HG03175 (cell line): ENCODE measurements at regions not wholly inside any gene's neighbourhood (a gene's known extent, or its start where the extent isn't known, plus 50 kb on each side); places are given as distances from the start of the nearest gene placed in this dataset.

Experiments
- ATAC-seq: cut with Tn5 transposase; IDR thresholded peaks from one replicate; pipeline ENCODE4 v1.9.1; 2021; ENCODE audit warnings: mild to moderate bottlenecking, moderate library complexity; ENCODE audit not compliant: unreplicated experiment

- no peak for ATAC-seq
Measured at GRCh38 chr17:69936996-69937395, 138.0 kb upstream of the KCNJ16 start.

DNA sequence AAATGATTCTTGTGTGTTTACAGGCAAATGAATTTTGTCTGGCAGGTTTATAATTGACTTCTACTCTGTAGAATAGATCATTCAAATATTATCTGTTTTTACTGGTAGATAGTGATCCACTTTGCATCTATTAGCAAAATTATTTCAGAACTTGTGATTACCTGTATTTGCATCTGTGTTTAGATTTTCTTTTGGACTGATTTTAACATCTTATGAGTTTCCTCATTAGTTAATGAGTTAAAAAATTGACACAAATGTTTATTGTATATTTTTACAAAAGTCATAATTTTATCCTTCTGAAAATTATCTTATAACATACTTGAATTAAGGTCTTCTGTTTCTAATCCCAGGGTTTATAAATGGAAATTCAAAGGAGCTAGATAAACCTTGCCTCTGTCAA is 132.0 kb upstream of the KCNJ16 start:
- ATAC-seq = no peak

GRCh38 chr17:69944406-69944805 is 130.6 kb upstream of the KCNJ16 start:
- ATAC-seq = no peak

- no peak for ATAC-seq
Measured at GRCh38 chr17:69945698-69946185, 129.3 kb upstream of the KCNJ16 start.

DNA sequence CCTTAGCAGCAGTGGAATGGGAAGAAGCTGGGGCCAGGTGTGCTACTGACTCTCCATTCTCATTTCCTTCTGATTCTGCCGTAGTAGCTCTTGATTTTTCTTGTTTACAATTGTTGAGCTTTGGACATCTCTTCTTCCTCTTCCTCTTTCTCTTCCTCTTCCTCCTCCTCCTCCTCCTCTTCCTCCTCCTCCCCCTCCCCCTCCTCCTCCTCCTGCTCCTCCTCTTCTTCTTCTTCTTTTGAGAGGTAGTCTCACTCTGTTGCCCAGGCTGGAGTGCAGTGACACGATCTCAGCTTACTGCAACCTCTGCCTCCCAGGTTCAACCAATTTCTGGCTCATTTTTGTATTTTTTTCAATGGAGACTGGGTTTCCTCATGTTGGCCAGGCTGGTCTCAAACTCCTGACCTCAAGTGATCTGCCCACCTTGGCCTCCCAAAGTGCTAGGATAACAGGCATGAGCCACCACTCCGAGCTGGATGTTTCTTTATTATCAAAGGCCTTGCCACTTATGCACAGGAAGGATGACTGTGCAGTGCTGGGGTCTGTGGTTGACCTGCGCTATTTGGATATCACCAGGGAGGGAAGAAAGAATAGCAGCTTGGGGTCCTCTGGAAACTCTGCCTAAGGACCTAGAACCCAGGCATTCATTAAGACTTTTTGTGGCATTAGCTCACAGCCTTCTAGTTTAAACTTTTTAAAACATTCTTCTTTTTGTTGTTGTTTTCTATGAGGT is 127.8 kb upstream of the KCNJ16 start:
- ATAC-seq = no peak

DNA sequence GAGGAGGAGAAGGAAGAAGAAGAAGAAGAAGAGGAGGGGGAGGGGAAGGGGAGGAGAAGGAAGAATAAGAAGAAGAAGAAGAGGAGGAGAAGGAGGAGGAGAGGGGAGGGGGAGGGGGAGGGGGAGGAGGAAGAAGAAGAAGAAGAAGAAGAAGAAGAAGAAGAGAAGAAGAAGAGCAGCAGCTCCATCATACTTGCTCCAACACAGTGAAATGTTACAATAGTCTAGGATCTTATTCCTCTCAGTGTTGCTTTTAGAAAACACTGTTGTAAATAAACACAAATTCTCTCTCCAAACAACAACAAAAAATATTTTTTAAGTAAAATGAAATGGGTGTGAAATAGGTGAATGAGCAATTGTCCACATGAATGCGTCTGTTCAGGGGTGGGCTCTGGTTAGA is 126.6 kb upstream of the KCNJ16 start:
- ATAC-seq = no peak

DNA sequence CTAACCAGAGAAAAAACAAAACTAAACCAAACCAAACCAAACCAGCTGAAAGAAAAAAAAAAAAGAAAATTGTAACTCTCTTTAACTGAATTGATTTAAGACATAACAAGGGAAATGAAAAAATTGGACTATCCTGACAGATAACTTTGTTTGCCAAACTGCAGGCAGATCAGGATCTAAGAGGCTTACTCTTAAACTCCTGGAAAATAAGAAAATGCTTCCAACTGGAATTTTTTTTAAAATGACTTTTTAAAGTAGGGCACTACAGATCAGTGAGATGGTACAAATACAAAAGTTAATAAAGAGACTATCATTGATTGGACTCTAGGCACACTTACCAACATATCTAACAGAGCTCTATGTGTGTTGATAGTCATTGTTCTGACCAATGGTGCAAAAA is 125.5 kb upstream of the KCNJ16 start:
- no peak for ATAC-seq

DNA sequence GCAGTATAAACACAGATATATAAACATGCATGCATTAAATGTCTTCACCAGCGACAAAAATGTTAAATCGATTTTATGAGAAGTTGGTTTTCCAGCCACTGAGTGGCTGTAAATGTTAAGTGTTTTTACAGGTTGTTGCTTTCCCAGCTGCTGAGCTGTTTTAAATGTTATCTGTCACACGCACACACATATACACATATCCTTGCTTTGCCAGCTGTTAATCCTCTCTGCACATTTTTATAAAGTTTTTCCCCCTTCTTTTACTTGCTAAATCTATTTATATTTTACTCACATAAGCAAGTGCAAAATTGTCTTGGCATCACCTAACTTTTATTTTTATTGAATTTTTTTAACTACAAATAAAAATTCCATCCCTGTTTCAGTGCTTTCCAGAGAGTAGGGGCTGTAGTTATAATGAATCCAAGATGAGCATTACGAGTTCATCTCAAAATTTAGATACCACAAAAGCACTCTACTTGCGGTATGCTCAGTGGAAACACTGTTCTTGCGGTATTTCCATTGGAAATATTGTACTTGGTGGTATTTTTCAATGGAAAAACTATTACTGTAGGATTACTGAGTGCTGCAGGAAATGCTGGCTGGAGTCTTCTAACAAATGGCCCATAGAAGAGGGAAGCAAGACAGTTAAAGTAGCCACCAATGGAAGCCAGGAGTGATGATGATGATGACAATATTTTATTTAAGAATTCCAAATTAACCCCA is 124.9 kb upstream of the KCNJ16 start:
- no peak for ATAC-seq

DNA sequence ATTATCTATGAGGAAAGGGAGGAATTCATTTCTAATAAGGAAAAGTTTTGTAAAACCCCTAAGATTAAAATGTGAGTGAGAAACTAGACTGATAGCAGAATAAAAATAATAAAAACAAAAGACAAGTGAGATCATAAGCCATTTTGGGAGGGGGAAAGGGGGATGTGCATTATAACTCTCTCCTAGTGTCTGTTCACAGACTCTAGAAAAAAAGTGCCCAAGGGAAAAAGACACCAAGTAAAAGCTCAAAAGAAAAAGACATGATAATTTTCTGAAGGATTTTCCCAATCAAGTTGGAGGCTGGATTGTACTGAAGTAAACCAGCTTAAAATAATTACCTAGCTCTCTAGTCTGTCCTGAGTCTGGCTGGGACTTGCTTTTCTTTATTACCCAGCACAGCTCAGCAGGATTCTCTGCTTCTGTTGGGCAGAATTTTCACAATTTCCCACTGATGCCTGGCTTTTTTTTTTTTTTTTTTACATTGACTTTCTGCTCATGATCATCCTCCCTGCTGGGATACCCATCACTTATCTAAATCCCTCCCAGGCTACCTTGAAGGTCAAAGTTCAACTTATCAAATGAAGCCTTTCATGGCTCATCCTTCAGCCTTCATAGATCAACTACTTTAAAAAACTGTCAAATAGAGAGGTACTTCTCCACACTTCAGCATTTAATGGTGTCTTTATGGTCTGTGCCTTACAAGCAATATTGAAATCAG is 124.2 kb upstream of the KCNJ16 start:
- ATAC-seq = no peak

- ATAC-seq = no peak
Measured at GRCh38 chr17:69954241-69954925, 120.6 kb upstream of the KCNJ16 start.

DNA sequence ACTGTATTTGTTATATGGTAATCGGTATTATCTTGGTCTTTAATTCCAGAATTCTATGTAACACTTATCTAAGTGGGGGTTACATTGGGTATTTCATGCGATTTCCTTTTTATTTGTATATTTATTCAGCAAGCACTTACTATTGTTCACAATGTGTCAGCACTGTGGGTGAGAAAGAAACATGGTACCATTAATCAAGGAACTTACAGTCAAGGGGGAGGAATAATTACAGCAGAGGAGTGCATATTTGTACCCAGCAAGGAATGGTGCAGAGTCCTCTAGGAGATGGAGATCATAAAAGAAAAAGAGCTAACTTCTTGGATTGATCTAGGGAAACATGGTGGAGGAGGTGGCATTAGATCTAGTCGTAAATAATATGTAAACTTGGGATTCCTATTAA is 117.0 kb upstream of the KCNJ16 start:
- ATAC-seq = no peak

GRCh38 chr17:69959283-69959682 is 115.7 kb upstream of the KCNJ16 start:
- ATAC-seq = no peak

- no peak for ATAC-seq
Measured at GRCh38 chr17:69960755-69961154, 114.3 kb upstream of the KCNJ16 start.

DNA sequence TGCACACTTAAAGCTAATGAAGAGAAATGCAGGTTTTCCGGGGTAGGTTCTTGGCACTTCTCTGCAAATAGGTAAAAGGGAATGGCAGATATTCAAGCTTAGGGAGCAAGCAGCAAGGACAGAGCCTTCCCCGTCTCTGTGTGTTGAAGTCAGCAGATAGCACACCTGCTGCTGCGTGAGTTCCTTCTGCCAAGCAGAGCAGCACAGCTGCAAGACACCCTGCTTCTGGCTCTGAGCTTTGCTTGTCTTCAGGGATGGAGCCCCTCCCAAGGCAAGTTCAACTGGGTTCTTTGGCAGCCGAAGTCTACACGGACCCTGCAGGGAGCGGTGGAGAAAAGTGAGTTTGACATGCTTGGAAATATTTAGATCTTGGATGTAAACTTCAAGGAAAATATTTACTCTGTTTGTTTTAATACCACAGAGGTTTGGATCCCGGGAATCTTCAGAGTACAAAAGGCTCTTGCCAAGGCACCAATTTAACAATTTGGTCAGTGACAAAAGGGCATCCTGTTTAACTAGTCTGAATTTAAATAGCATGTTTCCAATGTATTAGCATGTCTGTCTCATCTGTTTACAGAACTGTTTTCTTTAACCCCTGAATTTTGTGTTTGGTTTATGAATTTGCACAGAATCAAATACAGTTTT is 113.4 kb upstream of the KCNJ16 start:
- no peak for ATAC-seq

- ATAC-seq = no peak
Measured at GRCh38 chr17:69962436-69962995, 112.5 kb upstream of the KCNJ16 start.

DNA sequence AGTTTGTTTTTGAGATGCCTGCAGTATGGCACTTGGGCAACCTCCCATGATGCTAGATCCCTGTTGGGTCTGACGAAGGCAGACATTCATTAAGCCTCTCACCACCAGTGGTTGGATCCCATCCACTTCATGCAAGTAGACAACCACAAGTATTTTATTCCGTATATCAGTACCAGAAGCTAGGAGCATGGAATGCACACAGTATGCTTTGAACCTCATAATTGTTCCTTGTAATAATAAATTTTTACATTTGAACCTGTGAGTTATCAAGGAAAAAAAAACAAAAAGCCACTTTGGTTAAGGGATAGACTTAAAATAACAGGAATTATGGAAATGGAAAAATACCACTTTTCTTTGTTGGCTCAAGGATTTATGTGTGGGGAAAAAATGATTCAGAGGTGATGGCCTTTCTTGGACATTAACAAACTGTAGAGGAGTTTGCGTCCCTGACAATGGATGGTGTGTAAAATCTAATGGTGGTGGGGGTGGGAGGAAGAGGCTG is 107.1 kb upstream of the KCNJ16 start:
- ATAC-seq = no peak

DNA sequence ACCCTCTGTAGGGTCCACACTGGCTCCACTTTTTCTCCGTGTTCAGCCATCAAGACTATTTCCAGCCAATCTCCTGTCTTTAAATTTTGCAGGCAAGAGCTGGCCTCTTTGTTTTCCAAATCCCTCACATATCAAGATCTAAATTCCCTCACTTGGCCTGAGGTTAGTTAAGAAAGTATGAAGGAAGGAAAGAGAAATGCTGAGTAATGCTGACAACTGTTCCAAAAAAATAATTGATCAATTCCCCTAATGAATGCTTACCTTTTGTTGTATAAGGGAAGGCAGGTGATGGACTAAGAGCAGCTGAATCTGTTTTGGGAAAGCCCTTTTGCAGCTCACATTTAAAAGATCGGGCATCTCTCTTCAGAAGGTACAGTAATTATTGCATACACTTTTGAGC is 105.1 kb upstream of the KCNJ16 start:
- ATAC-seq = no peak

- no peak for ATAC-seq
Measured at GRCh38 chr17:69972251-69972650, 102.8 kb upstream of the KCNJ16 start.

GRCh38 chr17:69975808-69976207 is 99.2 kb upstream of the KCNJ16 start:
- ATAC-seq = no peak

- ATAC-seq = no peak
Measured at GRCh38 chr17:69978056-69978646, 96.9 kb upstream of the KCNJ16 start.
